SK-N-SH treated with all-trans-retinoic acid at 6 μM for 48 hours (cell line): ENCODE measurements at regions not wholly inside any gene's neighbourhood (a gene's known extent, or its start where the extent isn't known, plus 50 kb on each side); places are given as distances from the start of the nearest gene placed in this dataset.

ENCODE experiments used
- ATAC-seq: fragments of 200-7000 bp; cut with Tn5 transposase; 3 replicates; pipeline ENCODE4 v1.9.1; 2020; ENCODE audit warnings: mild to moderate bottlenecking, moderate library complexity
- BACH2 ChIP-seq: fragments of 250-450 bp; sonication (Bioruptor Pico); IDR thresholded peaks from 2 replicates; pipeline ENCODE4 v1.9.0; 2021; ENCODE audit warnings: mild to moderate bottlenecking, borderline replicate concordance
- ESRRG ChIP-seq: fragments of 250-450 bp; sonication (Bioruptor Pico); IDR thresholded peaks from 2 replicates; pipeline ENCODE4 v1.6.1; 2021; ENCODE audit warnings: mild to moderate bottlenecking
- GLIS3 ChIP-seq: fragments of 250-450 bp; sonication (Bioruptor Pico); IDR thresholded peaks from 2 replicates; pipeline ENCODE4 v1.5.0; 2020; ENCODE audit warnings: mild to moderate bottlenecking, moderate library complexity
- ISL1 ChIP-seq: fragments of 250-450 bp; sonication (Bioruptor Pico); IDR thresholded peaks from 2 replicates; pipeline ENCODE4 v2.1.2; 2022; ENCODE audit warnings: mild to moderate bottlenecking, moderate library complexity
- OSR1 ChIP-seq: fragments of 250-450 bp; sonication (Bioruptor Pico); IDR thresholded peaks from 2 replicates; pipeline ENCODE4 v1.8.0; 2022; ENCODE audit warnings: moderate library complexity, mild to moderate bottlenecking, inconsistent platforms
- RARB ChIP-seq: fragments of 250-450 bp; sonication (Bioruptor Pico); IDR thresholded peaks from 2 replicates; pipeline ENCODE4 v1.8.0; 2021; ENCODE audit warnings: mild to moderate bottlenecking, moderate library complexity
- SNAI2 ChIP-seq: fragments of 250-450 bp; sonication (Bioruptor Pico); IDR thresholded peaks from 2 replicates; pipeline ENCODE4 v1.5.0; 2020; ENCODE audit warnings: mild to moderate bottlenecking, moderate library complexity
- TCF4 ChIP-seq: fragments of 250-450 bp; sonication (Bioruptor Pico); IDR thresholded peaks from 2 replicates; pipeline ENCODE4 v1.8.0; 2021; ENCODE audit warnings: mild to moderate bottlenecking, moderate library complexity, borderline replicate concordance
- ZC3H10 ChIP-seq: fragments of 250-450 bp; sonication (Bioruptor Pico); IDR thresholded peaks from 2 replicates; pipeline ENCODE4 v1.5.1; 2021; ENCODE audit warnings: mild to moderate bottlenecking, moderate library complexity
- ZFP3 ChIP-seq: fragments of 250-450 bp; sonication (Bioruptor Pico); IDR thresholded peaks from 2 replicates; pipeline ENCODE4 v1.5.0; 2020; ENCODE audit warnings: mild to moderate bottlenecking, moderate library complexity
- ZFP30 ChIP-seq: fragments of 450-650 bp; formaldehyde crosslinking; IDR thresholded peaks from 2 replicates; pipeline ENCODE4 v1.5.0; 2022; ENCODE audit warnings: mild to moderate bottlenecking, moderate library complexity
- ZNF565 ChIP-seq: fragments of 450-650 bp; formaldehyde crosslinking; conservative IDR thresholded peaks from 2 replicates; pipeline ENCODE4 v1.5.0; 2020; ENCODE audit warnings: low read depth, mild to moderate bottlenecking, moderate library complexity
- ZNF70 ChIP-seq: fragments of 450-650 bp; formaldehyde crosslinking; IDR thresholded peaks from 2 replicates; pipeline ENCODE4 v1.5.0; 2020; ENCODE audit warnings: mild to moderate bottlenecking, moderate library complexity
- ZNF8 ChIP-seq: fragments of 450-650 bp; formaldehyde crosslinking; IDR thresholded peaks from 2 replicates; pipeline ENCODE4 v1.5.0; 2020; ENCODE audit warnings: mild to moderate bottlenecking, moderate library complexity
- TF ChIP-seq, protein P1 (sequence below): fragments of 250-450 bp; sonication (Bioruptor Pico); IDR thresholded peaks from 2 replicates; pipeline ENCODE4 v1.5.1; 2020; ENCODE audit warnings: low read depth, mild to moderate bottlenecking, moderate library complexity
- TF ChIP-seq, protein P2 (sequence below): fragments of 250-450 bp; sonication (Bioruptor Pico); IDR thresholded peaks from 2 replicates; pipeline ENCODE4 v1.5.0; 2020; ENCODE audit warnings: mild to moderate bottlenecking, moderate library complexity
- TF ChIP-seq, protein P3 (sequence below): fragments of 250-450 bp; sonication (Bioruptor Pico); IDR thresholded peaks from 2 replicates; pipeline ENCODE4 v1.5.1; 2021; ENCODE audit warnings: mild to moderate bottlenecking, moderate library complexity
- TF ChIP-seq, protein P4 (sequence below): fragments of 250-450 bp; sonication (Bioruptor Pico); IDR thresholded peaks from 2 replicates; pipeline ENCODE4 v1.8.0; 2020; ENCODE audit warnings: mild to moderate bottlenecking, moderate library complexity, borderline replicate concordance
- TF ChIP-seq, protein P5 (sequence below): fragments of 250-450 bp; sonication (Bioruptor Pico); IDR thresholded peaks from 2 replicates; pipeline ENCODE4 v1.8.0; 2021; ENCODE audit warnings: low read depth, mild to moderate bottlenecking, moderate library complexity, borderline replicate concordance

DNA sequence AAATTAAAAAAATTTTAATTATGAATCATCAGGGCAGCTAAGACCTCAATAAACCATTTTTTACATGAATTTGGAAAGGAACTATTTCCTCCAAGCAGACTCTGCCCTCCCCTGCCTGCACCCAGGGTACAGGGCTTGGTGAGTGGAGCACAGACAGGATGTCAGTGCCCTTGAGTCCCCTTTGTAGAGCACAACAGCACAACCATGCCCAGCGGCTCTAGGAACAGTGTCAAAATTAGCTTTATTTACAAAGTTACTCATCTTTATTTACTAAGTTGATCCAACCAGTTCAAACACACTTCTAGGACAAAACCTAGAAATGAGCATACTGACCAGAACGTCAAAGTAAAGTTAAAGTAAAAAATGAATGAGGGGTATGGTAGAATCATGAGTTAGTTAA, 90.6 kb upstream of the TSC22D2 start:
- no peak for TF ChIP-seq ZFP3 (CRISPR knock-in tag)
- TF ChIP-seq ISL1 (CRISPR knock-in tag), result no peak
- no peak for TF ChIP-seq BACH2
- TF ChIP-seq, all 23 proteins: peak for 0
- no peak for ATAC-seq

DNA sequence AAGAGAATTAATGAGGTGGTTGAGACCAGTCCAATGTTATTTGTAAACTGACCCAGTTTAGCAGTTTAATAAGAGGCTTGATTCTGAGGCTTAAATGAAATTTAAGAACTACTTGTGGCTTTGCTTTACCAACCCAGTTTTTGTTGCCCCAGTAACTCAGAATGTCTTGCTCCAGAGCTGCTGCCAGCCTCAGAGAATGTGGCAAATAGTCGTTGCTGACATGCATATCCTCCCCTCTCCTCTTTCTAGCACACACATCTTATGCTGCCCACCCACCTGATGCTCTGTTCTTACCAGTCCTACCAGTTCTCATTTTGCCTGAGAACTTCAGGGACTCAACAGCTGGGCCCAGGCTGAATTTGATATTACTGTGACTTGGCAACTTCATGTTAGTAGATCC, 92.4 kb upstream of the TSC22D2 start:
- ATAC-seq, result no peak
- TF ChIP-seq, protein P1, sequence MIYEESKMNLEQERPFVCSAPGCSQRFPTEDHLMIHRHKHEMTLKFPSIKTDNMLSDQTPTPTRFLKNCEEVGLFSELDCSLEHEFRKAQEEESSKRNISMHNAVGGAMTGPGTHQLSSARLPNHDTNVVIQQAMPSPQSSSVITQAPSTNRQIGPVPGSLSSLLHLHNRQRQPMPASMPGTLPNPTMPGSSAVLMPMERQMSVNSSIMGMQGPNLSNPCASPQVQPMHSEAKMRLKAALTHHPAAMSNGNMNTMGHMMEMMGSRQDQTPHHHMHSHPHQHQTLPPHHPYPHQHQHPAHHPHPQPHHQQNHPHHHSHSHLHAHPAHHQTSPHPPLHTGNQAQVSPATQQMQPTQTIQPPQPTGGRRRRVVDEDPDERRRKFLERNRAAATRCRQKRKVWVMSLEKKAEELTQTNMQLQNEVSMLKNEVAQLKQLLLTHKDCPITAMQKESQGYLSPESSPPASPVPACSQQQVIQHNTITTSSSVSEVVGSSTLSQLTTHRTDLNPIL (CRISPR knock-in tag), result no peak
- TF ChIP-seq ZNF8 (CRISPR knock-in tag) (no peak), SNAI2 (CRISPR knock-in tag) (no peak), OSR1 (CRISPR knock-in tag) (no peak), ESRRG (CRISPR knock-in tag) (no peak), ISL1 (CRISPR knock-in tag) (no peak), BACH2 (no peak), RARB (CRISPR knock-in tag) (no peak), ZNF565 (CRISPR knock-in tag) (no peak), ZFP30 (CRISPR knock-in tag) (no peak), GLIS3 (no peak), TCF4 (CRISPR knock-in tag) (no peak), ZC3H10 (CRISPR knock-in tag) (no peak), ZNF70 (CRISPR knock-in tag) (no peak)
- TF ChIP-seq, protein P2, sequence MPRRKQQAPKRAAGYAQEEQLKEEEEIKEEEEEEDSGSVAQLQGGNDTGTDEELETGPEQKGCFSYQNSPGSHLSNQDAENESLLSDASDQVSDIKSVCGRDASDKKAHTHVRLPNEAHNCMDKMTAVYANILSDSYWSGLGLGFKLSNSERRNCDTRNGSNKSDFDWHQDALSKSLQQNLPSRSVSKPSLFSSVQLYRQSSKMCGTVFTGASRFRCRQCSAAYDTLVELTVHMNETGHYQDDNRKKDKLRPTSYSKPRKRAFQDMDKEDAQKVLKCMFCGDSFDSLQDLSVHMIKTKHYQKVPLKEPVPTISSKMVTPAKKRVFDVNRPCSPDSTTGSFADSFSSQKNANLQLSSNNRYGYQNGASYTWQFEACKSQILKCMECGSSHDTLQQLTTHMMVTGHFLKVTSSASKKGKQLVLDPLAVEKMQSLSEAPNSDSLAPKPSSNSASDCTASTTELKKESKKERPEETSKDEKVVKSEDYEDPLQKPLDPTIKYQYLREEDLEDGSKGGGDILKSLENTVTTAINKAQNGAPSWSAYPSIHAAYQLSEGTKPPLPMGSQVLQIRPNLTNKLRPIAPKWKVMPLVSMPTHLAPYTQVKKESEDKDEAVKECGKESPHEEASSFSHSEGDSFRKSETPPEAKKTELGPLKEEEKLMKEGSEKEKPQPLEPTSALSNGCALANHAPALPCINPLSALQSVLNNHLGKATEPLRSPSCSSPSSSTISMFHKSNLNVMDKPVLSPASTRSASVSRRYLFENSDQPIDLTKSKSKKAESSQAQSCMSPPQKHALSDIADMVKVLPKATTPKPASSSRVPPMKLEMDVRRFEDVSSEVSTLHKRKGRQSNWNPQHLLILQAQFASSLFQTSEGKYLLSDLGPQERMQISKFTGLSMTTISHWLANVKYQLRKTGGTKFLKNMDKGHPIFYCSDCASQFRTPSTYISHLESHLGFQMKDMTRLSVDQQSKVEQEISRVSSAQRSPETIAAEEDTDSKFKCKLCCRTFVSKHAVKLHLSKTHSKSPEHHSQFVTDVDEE (CRISPR knock-in tag), result no peak
- TF ChIP-seq, protein P3, sequence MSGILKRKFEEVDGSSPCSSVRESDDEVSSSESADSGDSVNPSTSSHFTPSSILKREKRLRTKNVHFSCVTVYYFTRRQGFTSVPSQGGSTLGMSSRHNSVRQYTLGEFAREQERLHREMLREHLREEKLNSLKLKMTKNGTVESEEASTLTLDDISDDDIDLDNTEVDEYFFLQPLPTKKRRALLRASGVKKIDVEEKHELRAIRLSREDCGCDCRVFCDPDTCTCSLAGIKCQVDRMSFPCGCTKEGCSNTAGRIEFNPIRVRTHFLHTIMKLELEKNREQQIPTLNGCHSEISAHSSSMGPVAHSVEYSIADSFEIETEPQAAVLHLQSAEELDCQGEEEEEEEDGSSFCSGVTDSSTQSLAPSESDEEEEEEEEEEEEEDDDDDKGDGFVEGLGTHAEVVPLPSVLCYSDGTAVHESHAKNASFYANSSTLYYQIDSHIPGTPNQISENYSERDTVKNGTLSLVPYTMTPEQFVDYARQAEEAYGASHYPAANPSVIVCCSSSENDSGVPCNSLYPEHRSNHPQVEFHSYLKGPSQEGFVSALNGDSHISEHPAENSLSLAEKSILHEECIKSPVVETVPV, result no peak
- TF ChIP-seq, protein P4, sequence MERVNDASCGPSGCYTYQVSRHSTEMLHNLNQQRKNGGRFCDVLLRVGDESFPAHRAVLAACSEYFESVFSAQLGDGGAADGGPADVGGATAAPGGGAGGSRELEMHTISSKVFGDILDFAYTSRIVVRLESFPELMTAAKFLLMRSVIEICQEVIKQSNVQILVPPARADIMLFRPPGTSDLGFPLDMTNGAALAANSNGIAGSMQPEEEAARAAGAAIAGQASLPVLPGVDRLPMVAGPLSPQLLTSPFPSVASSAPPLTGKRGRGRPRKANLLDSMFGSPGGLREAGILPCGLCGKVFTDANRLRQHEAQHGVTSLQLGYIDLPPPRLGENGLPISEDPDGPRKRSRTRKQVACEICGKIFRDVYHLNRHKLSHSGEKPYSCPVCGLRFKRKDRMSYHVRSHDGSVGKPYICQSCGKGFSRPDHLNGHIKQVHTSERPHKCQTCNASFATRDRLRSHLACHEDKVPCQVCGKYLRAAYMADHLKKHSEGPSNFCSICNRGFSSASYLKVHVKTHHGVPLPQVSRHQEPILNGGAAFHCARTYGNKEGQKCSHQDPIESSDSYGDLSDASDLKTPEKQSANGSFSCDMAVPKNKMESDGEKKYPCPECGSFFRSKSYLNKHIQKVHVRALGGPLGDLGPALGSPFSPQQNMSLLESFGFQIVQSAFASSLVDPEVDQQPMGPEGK, result no peak
- TF ChIP-seq, protein P5, sequence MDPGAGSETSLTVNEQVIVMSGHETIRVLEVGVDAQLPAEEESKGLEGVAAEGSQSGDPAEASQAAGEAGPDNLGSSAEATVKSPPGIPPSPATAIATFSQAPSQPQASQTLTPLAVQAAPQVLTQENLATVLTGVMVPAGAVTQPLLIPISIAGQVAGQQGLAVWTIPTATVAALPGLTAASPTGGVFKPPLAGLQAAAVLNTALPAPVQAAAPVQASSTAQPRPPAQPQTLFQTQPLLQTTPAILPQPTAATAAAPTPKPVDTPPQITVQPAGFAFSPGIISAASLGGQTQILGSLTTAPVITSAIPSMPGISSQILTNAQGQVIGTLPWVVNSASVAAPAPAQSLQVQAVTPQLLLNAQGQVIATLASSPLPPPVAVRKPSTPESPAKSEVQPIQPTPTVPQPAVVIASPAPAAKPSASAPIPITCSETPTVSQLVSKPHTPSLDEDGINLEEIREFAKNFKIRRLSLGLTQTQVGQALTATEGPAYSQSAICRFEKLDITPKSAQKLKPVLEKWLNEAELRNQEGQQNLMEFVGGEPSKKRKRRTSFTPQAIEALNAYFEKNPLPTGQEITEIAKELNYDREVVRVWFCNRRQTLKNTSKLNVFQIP, result no peak

DNA sequence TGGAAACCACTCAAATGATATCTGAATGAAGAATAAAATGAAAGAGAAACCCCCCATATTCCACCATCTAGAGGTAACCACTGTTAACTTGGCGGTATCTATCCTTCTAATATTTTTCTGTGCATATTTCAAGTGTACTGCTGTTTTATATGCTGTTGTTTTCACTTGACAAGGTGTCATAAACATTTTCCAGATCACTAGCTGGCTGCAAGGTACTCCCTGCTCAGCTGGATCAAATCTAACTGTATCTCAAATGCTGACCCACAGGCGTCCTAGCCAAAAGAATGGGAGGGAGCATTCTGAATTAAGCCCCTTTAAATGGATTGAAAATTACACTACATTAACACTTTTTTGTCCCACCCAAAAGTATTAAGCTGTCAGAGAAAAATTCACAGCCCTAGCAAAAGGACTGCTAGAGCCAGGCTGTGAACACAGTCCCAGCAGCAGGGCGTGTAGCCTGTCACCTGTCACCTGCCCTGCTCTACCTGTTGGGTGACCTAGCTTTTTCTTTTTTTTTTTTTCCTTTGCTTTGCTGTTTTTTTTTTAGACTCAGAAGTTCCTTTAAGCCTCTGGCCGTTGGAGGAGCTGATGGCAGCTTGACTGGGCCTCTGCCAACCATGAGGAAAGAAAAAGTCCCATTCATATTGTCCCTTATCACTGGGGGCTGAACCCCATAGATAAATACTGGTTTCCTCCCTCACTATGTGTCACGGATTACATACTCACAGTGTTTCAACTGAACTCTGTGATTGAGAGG, 93.7 kb upstream of the TSC22D2 start:
- no peak for TF ChIP-seq ZNF8 (CRISPR knock-in tag)
- TF ChIP-seq TCF4 (CRISPR knock-in tag), result no peak
- no peak for TF ChIP-seq ZNF70 (CRISPR knock-in tag)
- TF ChIP-seq, protein P1 (CRISPR knock-in tag), result no peak
- TF ChIP-seq RARB (CRISPR knock-in tag), result no peak
- TF ChIP-seq, protein P5, result no peak
- TF ChIP-seq ZFP30 (CRISPR knock-in tag), result no peak
- no peak for ATAC-seq
